Stomach (tissue), 8 donors: ENCODE measurements at regions not wholly inside any gene's neighbourhood (a gene's known extent, or its start where the extent isn't known, plus 50 kb on each side); places are given as distances from the start of the nearest gene placed in this dataset.

Experiments
- DNase-seq, 2 donors: peaks; one replicate each; pipeline versions ENCODE4 v3.0.0 to v3.0.0-alpha.2; 2013 to 2019
- H3K27ac ChIP-seq, 5 donors: fragments of 200-600 bp in 4 of 5; sonication (generic) in 4 of 5; one replicate each; pipeline ENCODE4 v1.5.1; 2013 to 2019; ENCODE audit warnings: mild to moderate bottlenecking in 1 of 5, moderate library complexity in 1 of 5
- H3K27me3 ChIP-seq, 3 donors: fragments of 200-600 bp; sonication (generic); one replicate each; pipeline ENCODE4 v1.5.1; 2017 to 2019; ENCODE audit warnings: mixed run types in 1 of 3
- H3K36me3 ChIP-seq, 4 donors: fragments of 200-600 bp; sonication (generic); 1 replicate in 3 of 4; 2 replicates in 1 of 4; pipeline ENCODE4 v1.5.1; 2016 to 2019
- H3K4me1 ChIP-seq, 4 donors: fragments of 200-600 bp; sonication (generic); one replicate each; pipeline ENCODE4 v1.5.1; 2016 to 2019
- H3K4me3 ChIP-seq, 4 donors: fragments of 200-600 bp; sonication (generic) in 3 of 4; one replicate each; pipeline ENCODE4 v1.5.1; 2016 to 2019; ENCODE audit warnings: mild to moderate bottlenecking in 1 of 4
- H3K9me3 ChIP-seq, 4 donors: fragments of 200-600 bp; sonication (generic); one replicate each; pipeline ENCODE4 v1.5.1; 2016 to 2019
- EP300 ChIP-seq: sonication (generic); formaldehyde crosslinking; IDR thresholded peaks from one replicate; pipeline ENCODE4 v1.6.1; 2017; ENCODE audit warnings: antibody characterized with exemption
- POLR2A ChIP-seq, 4 donors: fragments of 450-650 bp; IDR thresholded peaks; one replicate each; pipeline ENCODE4 v1.6.1; 2016; ENCODE audit warnings: antibody characterized with exemption in 4 of 4, control low read depth in 2 of 4, mild to moderate bottlenecking in 1 of 4, moderate library complexity in 1 of 4
- POLR2AphosphoS5 ChIP-seq, 3 donors: sonication (generic); formaldehyde crosslinking; IDR thresholded peaks; one replicate each; pipeline ENCODE4 v1.6.1; 2016; ENCODE audit warnings: antibody characterized with exemption in 3 of 3
- WGBS, 5 donors: extraction: QIAGEN DNeasy Blood & Tissue Kit in 3 of 5; methylation state at CpG; one replicate each; pipeline versions ENCODE4 v1.1.5 to v1.1.7; 2013 to 2018; 5-methylcytosine and 5-hydroxymethylcytosine counted together
- intact Hi-C: fragments of 100-400 bp; cut with DNase I; formaldehyde crosslinking; loops from one replicate; pipeline ENCODE4 v1.15.1; 2023; ENCODE audit warnings: low total_unique reads
- TF ChIP-seq, protein P1 (sequence below), 7 experiments: fragments of 450-650 bp in 4 of 7; fragments of 200-600 bp in 3 of 7; sonication (generic) in 3 of 7; IDR thresholded peaks; one replicate each; pipeline ENCODE4 v1.5.1; 2016 to 2019; ENCODE audit warnings: antibody characterized with exemption in 7 of 7, control low read depth in 2 of 7, mild to moderate bottlenecking in 1 of 7
- donor health status: healthy with polysubstance abuse.
- donor health status: Bipolar disorder and iron deficiency.
- donor health status: healthy.

DNA sequence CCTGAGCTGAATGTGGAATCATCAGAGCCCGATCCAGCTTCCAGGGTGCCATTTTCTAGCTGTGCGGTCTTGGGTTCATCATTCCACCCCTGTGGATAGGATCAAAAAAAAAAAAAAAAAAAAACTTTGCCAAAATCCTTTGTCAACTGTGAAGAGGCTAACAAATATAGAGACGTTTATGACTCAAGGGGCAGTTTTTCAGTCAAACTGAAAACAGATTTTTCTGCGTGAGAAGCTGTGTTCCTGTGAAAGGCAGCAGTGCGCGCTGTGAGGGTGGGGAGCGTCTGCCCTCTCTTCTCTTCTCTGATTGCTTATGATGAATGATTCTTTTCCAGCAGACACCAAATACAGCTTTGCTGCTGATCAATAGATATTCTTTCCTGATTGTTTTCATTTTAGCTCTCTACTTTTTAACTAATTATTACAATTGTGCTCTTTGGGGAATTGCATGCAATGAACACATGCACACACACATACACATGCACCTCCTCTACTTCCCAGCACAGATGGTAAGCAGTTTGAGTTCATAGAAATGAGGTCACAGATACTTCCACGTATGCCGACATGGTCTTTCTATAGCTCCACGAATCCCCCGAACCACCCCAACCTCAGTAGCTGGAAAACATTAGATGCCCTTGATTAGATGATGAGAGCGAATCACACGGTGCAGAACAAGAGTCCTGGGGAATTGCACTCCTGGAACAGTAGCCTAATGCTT is 175.4 kb downstream of the NRP2 start:
- Histone ChIP-seq H3K27ac (no peak overlapping the region), H3K27me3 (no peaks in the 10 kb centered on the region), H3K4me1 (peaks cover 0 to 12% (median 4%) of the 10 kb centered on the region in 4 donors), H3K36me3 (no peaks in the 10 kb centered on the region), H3K4me3 (no peak overlapping the region), H3K9me3 (no peaks in the 10 kb centered on the region)
- TF ChIP-seq POLR2AphosphoS5 (IDR thresholded peaks at IDR 0.05): no peak
- TF ChIP-seq, protein P1, sequence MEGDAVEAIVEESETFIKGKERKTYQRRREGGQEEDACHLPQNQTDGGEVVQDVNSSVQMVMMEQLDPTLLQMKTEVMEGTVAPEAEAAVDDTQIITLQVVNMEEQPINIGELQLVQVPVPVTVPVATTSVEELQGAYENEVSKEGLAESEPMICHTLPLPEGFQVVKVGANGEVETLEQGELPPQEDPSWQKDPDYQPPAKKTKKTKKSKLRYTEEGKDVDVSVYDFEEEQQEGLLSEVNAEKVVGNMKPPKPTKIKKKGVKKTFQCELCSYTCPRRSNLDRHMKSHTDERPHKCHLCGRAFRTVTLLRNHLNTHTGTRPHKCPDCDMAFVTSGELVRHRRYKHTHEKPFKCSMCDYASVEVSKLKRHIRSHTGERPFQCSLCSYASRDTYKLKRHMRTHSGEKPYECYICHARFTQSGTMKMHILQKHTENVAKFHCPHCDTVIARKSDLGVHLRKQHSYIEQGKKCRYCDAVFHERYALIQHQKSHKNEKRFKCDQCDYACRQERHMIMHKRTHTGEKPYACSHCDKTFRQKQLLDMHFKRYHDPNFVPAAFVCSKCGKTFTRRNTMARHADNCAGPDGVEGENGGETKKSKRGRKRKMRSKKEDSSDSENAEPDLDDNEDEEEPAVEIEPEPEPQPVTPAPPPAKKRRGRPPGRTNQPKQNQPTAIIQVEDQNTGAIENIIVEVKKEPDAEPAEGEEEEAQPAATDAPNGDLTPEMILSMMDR (IDR thresholded peaks at IDR 0.05): no peak
- no peak for TF ChIP-seq POLR2A (IDR thresholded peaks at IDR 0.05)
- no peak for TF ChIP-seq EP300
- WGBS, 5 donors: 86 to 91% (median 90%) methylated on average over 13 of the region's 13 CpGs
- DNase-seq: no peak
- intact Hi-C loops: no loop called here

GRCh38 chr2:205852457-205852856 is 170.2 kb downstream of the NRP2 start:
- TF ChIP-seq POLR2AphosphoS5 (IDR thresholded peaks at IDR 0.05): no peak
- H3K4me1 ChIP-seq: peaks cover 0 to 8% (median 3%) of the 10 kb centered on the region in 4 donors
- no peaks in the 10 kb centered on the region for H3K9me3 ChIP-seq
- intact Hi-C loops: no loop called here
- no peaks in the 10 kb centered on the region for H3K36me3 ChIP-seq
- H3K27ac ChIP-seq: no peak overlapping the region
- 38 to 66% (median 45%) methylated on average over 3 of the region's 3 CpGs for WGBS, 5 donors
- DNase-seq: peak in 1 of 2 donors; percentile 52
- no peaks in the 10 kb centered on the region for H3K27me3 ChIP-seq
- H3K4me3 ChIP-seq: no peak overlapping the region

DNA sequence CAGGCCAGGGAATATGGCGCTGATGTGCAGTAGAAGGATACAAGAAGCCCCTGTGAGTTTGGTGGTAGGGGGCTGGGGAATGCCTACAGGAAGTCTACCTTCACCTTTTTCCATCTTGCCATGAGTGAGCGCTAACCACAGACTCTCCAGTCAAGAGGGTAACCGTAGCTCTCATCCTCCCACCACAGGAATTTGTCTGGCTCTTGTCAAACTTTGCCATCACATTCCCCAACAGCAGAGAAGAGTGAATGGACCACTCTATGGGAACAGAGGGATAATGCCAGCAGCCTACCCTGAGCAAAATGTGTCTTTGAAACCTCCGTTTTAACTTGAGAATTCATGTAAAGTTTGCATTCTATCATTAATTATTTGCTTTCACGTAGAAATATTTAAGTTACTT is 168.3 kb downstream of the NRP2 start:
- no peak overlapping the region for H3K4me3 ChIP-seq
- H3K9me3 ChIP-seq: no peaks in the 10 kb centered on the region
- peaks cover 0 to 8% (median 3%) of the 10 kb centered on the region in 4 donors for H3K4me1 ChIP-seq
- TF ChIP-seq EP300 (no peak), POLR2A (IDR thresholded peaks at IDR 0.05) (no peak), POLR2AphosphoS5 (IDR thresholded peaks at IDR 0.05) (no peak)
- TF ChIP-seq, protein P1 (IDR thresholded peaks at IDR 0.05): no peak
- 89 to 98% (median 90%) methylated on average over 5 of the region's 5 CpGs for WGBS, 5 donors
- H3K36me3 ChIP-seq: no peaks in the 10 kb centered on the region
- intact Hi-C loops: no loop called here
- H3K27me3 ChIP-seq: no peaks in the 10 kb centered on the region
- DNase-seq: no peak
- no peak overlapping the region for H3K27ac ChIP-seq

- 82 to 89% (median 86%) methylated on average over 5 of the region's 5 CpGs for WGBS, 5 donors
Observed at GRCh38 chr2:205850132-205850531, 167.8 kb downstream of the NRP2 start.

More at GRCh38 chr2:205850132-205850531, 167.8 kb downstream of the NRP2 start:
- Histone ChIP-seq H3K27me3 (no peaks in the 10 kb centered on the region), H3K27ac (no peak overlapping the region), H3K9me3 (no peaks in the 10 kb centered on the region), H3K4me1 (peaks cover 0 to 8% (median 3%) of the 10 kb centered on the region in 4 donors), H3K36me3 (no peaks in the 10 kb centered on the region), H3K4me3 (no peak overlapping the region)
- no peak for DNase-seq
- intact Hi-C loops: no loop called here
- TF ChIP-seq POLR2AphosphoS5 (IDR thresholded peaks at IDR 0.05) (no peak), EP300 (no peak), POLR2A (IDR thresholded peaks at IDR 0.05) (no peak)
- TF ChIP-seq, protein P1 (IDR thresholded peaks at IDR 0.05): no peak
